ENCODE measurements at regions not wholly inside any gene's neighbourhood (a gene's known extent, or its start where the extent isn't known, plus 50 kb on each side); places are given as distances from the start of the nearest gene placed in this dataset.

DNA sequence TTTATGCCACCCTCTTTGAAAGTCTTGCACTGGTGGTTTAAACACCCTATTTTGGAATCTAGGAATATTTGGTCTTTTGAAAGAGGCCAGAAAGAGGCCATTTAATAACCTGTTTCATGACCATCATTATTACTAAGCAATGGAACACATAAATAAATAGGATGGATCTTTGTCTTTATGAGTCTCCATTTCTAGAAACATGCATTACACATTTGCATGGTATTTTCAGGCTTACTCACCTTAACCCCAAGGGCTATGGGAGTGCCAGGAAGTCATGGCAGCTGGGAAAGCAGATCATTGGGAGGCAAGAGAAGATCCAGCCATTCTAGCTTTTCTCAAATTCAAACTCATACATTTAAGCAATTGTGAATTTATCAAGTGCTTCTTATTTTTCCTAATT, 185.8 kb upstream of the POU2AF2 start:
- no peak for DNase-seq (ENCODE audit: low spot score)
- no peak overlapping the region for H3K27ac Mint-ChIP-seq
- Histone ChIP-seq H3K4me3 (no peak overlapping the region), H3K4me2 (no peak overlapping the region), H3K9me3 (ENCODE audit: low read depth) (no peaks in the 10 kb centered on the region), H3K27ac (no peak overlapping the region), H3K9ac (no peak overlapping the region), H3K36me3 (no peaks in the 10 kb centered on the region), H2AFZ (replicated peaks) (no peak overlapping the region), H3K4me1 (peaks cover 4% of the 10 kb centered on the region), H4K20me1 (ENCODE audit: low read depth) (no peaks in the 10 kb centered on the region), H3K27me3 (no peaks in the 10 kb centered on the region), H3K79me2 (ENCODE audit: low read depth) (no peaks in the 10 kb centered on the region), H3F3A (ENCODE audit: low read depth) (no peaks in the 10 kb centered on the region)
- H3K4me3 Mint-ChIP-seq: no peak overlapping the region
- no peaks in the 10 kb centered on the region for H3K36me3 Mint-ChIP-seq
- TF ChIP-seq EZH2 (IDR thresholded peaks at IDR 0.05): no peak
- no peak for TF ChIP-seq EZH2phosphoT487 (IDR thresholded peaks at IDR 0.05)
- TF ChIP-seq, protein P1, sequence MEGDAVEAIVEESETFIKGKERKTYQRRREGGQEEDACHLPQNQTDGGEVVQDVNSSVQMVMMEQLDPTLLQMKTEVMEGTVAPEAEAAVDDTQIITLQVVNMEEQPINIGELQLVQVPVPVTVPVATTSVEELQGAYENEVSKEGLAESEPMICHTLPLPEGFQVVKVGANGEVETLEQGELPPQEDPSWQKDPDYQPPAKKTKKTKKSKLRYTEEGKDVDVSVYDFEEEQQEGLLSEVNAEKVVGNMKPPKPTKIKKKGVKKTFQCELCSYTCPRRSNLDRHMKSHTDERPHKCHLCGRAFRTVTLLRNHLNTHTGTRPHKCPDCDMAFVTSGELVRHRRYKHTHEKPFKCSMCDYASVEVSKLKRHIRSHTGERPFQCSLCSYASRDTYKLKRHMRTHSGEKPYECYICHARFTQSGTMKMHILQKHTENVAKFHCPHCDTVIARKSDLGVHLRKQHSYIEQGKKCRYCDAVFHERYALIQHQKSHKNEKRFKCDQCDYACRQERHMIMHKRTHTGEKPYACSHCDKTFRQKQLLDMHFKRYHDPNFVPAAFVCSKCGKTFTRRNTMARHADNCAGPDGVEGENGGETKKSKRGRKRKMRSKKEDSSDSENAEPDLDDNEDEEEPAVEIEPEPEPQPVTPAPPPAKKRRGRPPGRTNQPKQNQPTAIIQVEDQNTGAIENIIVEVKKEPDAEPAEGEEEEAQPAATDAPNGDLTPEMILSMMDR (IDR thresholded peaks at IDR 0.05): no peak
- no peaks in the 10 kb centered on the region for H3K27me3 Mint-ChIP-seq (ENCODE audit: insufficient read depth, low read depth)
- H3K9me3 Mint-ChIP-seq: peaks cover 6% of the 10 kb centered on the region
- H3K4me1 Mint-ChIP-seq: no peaks in the 10 kb centered on the region

DNA sequence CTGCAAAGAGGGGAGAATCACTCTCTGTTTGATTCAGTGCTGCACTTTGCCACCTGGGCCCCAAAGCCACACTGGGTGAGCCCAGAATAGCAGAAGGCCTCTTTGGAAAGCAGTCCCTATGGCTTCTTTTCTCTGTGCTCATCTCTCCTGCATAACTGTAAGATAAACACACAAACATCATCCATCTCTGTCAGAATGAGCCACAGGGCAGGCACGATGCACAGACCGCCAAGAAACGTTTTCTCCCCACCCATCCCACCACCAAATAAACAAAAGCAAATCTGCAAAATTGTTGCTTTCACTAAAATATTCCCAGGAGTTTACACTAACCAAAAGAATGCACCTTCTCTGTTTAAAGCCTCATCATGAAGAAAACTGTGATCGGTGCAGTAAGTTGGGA, 196.4 kb upstream of the POU2AF2 start:
- Histone ChIP-seq H3K4me3 (no peak overlapping the region), H3K27ac (no peak overlapping the region), H3K9me3 (ENCODE audit: low read depth) (no peaks in the 10 kb centered on the region), H4K20me1 (ENCODE audit: low read depth) (no peaks in the 10 kb centered on the region), H3K4me1 (no peaks in the 10 kb centered on the region), H3K79me2 (ENCODE audit: low read depth) (no peaks in the 10 kb centered on the region), H3K27me3 (no peaks in the 10 kb centered on the region), H3F3A (ENCODE audit: low read depth) (no peaks in the 10 kb centered on the region), H3K36me3 (no peaks in the 10 kb centered on the region), H3K9ac (no peak overlapping the region), H2AFZ (replicated peaks) (no peak overlapping the region), H3K4me2 (no peak overlapping the region)
- Mint-ChIP-seq H3K9me3 (no peaks in the 10 kb centered on the region), H3K36me3 (no peaks in the 10 kb centered on the region), H3K4me3 (no peak overlapping the region), H3K27me3 (ENCODE audit: insufficient read depth, low read depth) (peaks cover 3% of the 10 kb centered on the region), H3K4me1 (peaks cover 16% of the 10 kb centered on the region), H3K27ac (no peak overlapping the region)
- no peak for DNase-seq (ENCODE audit: low spot score)
- no peak for TF ChIP-seq EZH2 (IDR thresholded peaks at IDR 0.05)
- TF ChIP-seq EZH2phosphoT487 (IDR thresholded peaks at IDR 0.05): no peak
- TF ChIP-seq, protein P1 (IDR thresholded peaks at IDR 0.05): no peak

DNA sequence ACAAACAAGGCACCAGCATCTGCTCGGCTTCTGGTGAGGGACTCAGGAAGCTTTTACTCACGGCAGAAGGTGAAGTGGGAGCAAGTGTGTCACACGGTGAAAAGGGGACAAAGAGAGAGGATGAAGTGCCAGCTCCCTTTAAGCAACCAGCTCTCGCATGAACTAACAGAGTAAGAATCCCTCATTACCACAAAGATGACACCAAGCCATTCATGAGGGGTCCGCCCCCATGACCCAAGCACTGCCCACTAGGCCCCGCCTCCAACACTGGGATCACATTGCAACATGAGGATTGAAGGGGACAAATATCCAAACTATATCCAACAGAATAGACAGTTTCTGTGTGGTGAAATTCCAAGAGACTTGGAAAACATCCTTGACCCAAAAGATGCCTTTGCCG, 198.2 kb upstream of the POU2AF2 start:
- H3F3A ChIP-seq (ENCODE audit: low read depth): no peaks in the 10 kb centered on the region
- no peaks in the 10 kb centered on the region for H3K27me3 ChIP-seq
- DNase-seq (ENCODE audit: low spot score): peak; percentile 44
- peak overlapping the region; percentile 80 for H2AFZ ChIP-seq (replicated peaks)
- TF ChIP-seq EZH2 (IDR thresholded peaks at IDR 0.05) (no peak), EZH2phosphoT487 (IDR thresholded peaks at IDR 0.05) (no peak)
- TF ChIP-seq, protein P1 (IDR thresholded peaks at IDR 0.05): no peak
- H3K4me3 ChIP-seq: no peak overlapping the region
- Mint-ChIP-seq H3K36me3 (no peaks in the 10 kb centered on the region), H3K27ac (peak overlapping the region; percentile 74), H3K9me3 (no peaks in the 10 kb centered on the region), H3K4me1 (peaks cover 16% of the 10 kb centered on the region), H3K27me3 (ENCODE audit: insufficient read depth, low read depth) (peaks cover 3% of the 10 kb centered on the region), H3K4me3 (no peak overlapping the region)
- no peaks in the 10 kb centered on the region for H3K79me2 ChIP-seq (ENCODE audit: low read depth)
- H3K9me3 ChIP-seq (ENCODE audit: low read depth): no peaks in the 10 kb centered on the region
- no peaks in the 10 kb centered on the region for H3K36me3 ChIP-seq
- H4K20me1 ChIP-seq (ENCODE audit: low read depth): no peaks in the 10 kb centered on the region
- no peak overlapping the region for H3K27ac ChIP-seq
- no peak overlapping the region for H3K4me2 ChIP-seq
- no peak overlapping the region for H3K9ac ChIP-seq
- H3K4me1 ChIP-seq: no peaks in the 10 kb centered on the region
